ENCODE measurements at regions not wholly inside any gene's neighbourhood (a gene's known extent, or its start where the extent isn't known, plus 50 kb on each side); places are given as distances from the start of the nearest gene placed in this dataset.

DNA sequence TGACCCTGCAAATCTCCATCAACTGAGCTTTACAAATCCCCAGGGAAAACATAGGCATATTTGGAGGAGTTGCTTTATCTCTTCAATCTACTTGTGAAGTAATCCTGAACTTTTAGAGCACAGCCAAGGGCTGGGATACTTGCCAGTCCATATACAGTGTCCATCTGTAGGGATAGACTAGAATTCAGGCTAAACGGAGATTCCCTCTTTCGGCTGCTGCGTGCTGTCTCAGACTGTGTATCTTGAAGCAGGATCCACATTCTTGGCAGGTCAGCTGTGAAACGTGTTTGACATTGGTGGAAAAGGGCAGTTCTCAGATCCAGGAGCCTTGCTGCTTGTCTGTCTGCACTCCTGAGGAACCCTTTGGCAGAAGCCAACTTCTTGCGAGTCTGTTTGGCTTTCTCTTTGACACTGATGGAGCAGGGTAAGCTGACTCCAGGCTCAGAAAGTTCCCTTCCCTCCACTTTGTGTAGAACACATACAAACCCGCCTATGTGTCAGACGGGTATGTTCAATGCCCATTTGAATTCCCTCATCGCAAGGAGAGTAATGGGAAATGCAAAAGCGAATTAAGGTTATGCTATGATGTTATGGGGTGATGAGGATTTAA, 221.8 kb downstream of the MAP2K4 start:
- TF ChIP-seq, protein P1, sequence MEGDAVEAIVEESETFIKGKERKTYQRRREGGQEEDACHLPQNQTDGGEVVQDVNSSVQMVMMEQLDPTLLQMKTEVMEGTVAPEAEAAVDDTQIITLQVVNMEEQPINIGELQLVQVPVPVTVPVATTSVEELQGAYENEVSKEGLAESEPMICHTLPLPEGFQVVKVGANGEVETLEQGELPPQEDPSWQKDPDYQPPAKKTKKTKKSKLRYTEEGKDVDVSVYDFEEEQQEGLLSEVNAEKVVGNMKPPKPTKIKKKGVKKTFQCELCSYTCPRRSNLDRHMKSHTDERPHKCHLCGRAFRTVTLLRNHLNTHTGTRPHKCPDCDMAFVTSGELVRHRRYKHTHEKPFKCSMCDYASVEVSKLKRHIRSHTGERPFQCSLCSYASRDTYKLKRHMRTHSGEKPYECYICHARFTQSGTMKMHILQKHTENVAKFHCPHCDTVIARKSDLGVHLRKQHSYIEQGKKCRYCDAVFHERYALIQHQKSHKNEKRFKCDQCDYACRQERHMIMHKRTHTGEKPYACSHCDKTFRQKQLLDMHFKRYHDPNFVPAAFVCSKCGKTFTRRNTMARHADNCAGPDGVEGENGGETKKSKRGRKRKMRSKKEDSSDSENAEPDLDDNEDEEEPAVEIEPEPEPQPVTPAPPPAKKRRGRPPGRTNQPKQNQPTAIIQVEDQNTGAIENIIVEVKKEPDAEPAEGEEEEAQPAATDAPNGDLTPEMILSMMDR (conservative IDR thresholded peaks at IDR 0.05; ENCODE audit: low read depth, low read length), result no peak
- TF ChIP-seq EZH2 (IDR thresholded peaks at IDR 0.05; ENCODE audit: borderline replicate concordance, low read depth, low read length, poor library complexity, severe bottlenecking), result no peak
